B cell (primary cell): ENCODE measurements at regions not wholly inside any gene's neighbourhood (a gene's known extent, or its start where the extent isn't known, plus 50 kb on each side); places are given as distances from the start of the nearest gene placed in this dataset.

Experiments used
- ATAC-seq: fragments of 200-7000 bp; cut with Tn5 transposase; one replicate; pipeline ENCODE4 v1.10.0; 2021; ENCODE audit warnings: low read depth, mild to moderate bottlenecking, moderate number of reproducible peaks, moderate library complexity
- CTCF ChIA-PET: fragments of 350-600 bp; sonication (Branson Sonifier 250); formaldehyde crosslinking; loops from one replicate; lab custom pipeline; 2021; ENCODE audit warnings: antibody characterized with exemption, inconsistent platforms; lab: Charles Lee
- POLR2A ChIA-PET: fragments of 350-600 bp; sonication (Branson Sonifier 250); formaldehyde crosslinking; loops from one replicate; lab custom pipeline; 2021; ENCODE audit warnings: antibody characterized with exemption; lab: Charles Lee
- DNase-seq: peaks from one replicate; pipeline ENCODE4 v3.0.0; 2013
- H2AFZ ChIP-seq: 2 replicates; pipeline ENCODE4 v1.6.1; 2012; ENCODE audit warnings: mild to moderate bottlenecking, low read depth, low read length; ENCODE audit not compliant: insufficient read depth, poor library complexity, severe bottlenecking
- H3K27ac ChIP-seq, 2 donors: 1 replicate in 1 of 2; 2 replicates in 1 of 2; pipeline ENCODE4 v1.5.1; 2012 to 2013; ENCODE audit warnings: low read length in 2 of 2, mild to moderate bottlenecking in 2 of 2, moderate library complexity in 1 of 2
- H3K27me3 ChIP-seq, 4 experiments: fragments of 200-600 bp in 1 of 4; sonication (generic) in 1 of 4; replicated peaks in 1 of 4; 1 replicate in 2 of 4; 2 replicates in 2 of 4; pipeline versions ENCODE4 v1.6.1 to v1.7.0; 2013 to 2016; ENCODE audit warnings: low read length in 3 of 4, mild to moderate bottlenecking in 2 of 4, mixed read lengths in 1 of 4, moderate library complexity in 1 of 4; ENCODE audit not compliant: insufficient read depth in 4 of 4, control insufficient read depth in 3 of 4; ENCODE audit errors: control extremely low read depth in 1 of 4
- H3K36me3 ChIP-seq, 2 experiments: replicated peaks in 1 of 2; 1 replicate in 1 of 2; 2 replicates in 1 of 2; pipeline versions ENCODE4 v1.6.1 to v1.7.1; 2013; ENCODE audit warnings: low read length in 1 of 2; ENCODE audit not compliant: insufficient read depth in 2 of 2, control insufficient read depth in 1 of 2; ENCODE audit errors: control extremely low read depth in 1 of 2, extremely low read depth in 1 of 2
- H3K4me1 ChIP-seq, 2 donors: fragments of 200-600 bp in 1 of 2; sonication (generic) in 1 of 2; 1 replicate in 1 of 2; 2 replicates in 1 of 2; pipeline versions ENCODE4 v1.5.1 to v1.6.1; 2013 to 2017; ENCODE audit warnings: low read length in 2 of 2; ENCODE audit not compliant: control insufficient read depth in 2 of 2, insufficient read depth in 2 of 2
- H3K4me2 ChIP-seq: replicated peaks from 2 replicates; pipeline ENCODE3; 2012; ENCODE audit warnings: mild to moderate bottlenecking, low read depth, low read length; ENCODE audit not compliant: poor library complexity, severe bottlenecking
- H3K4me3 ChIP-seq, 5 experiments: fragments of 200-600 bp in 1 of 5; sonication (generic) in 1 of 5; 1 replicate in 3 of 5; 2 replicates in 2 of 5; pipeline versions ENCODE4 v1.5.1 to v1.7.0; 2011 to 2016; ENCODE audit warnings: low read length in 4 of 5, mild to moderate bottlenecking in 4 of 5, low read depth in 2 of 5, control low read depth in 1 of 5, moderate library complexity in 1 of 5; ENCODE audit not compliant: insufficient read depth in 1 of 5; ENCODE audit errors: control extremely low read depth in 1 of 5, extremely low read depth in 1 of 5
- H3K79me2 ChIP-seq: fragments of 200-600 bp; sonication (generic); one replicate; pipeline ENCODE4 v1.6.0; 2016; ENCODE audit warnings: low read length; ENCODE audit not compliant: control insufficient read depth, insufficient read depth
- H3K9ac ChIP-seq: fragments of 200-600 bp; sonication (generic); 2 replicates; pipeline ENCODE4 v1.6.1; 2017; ENCODE audit warnings: mild to moderate bottlenecking, low read length, moderate library complexity
- H3K9me3 ChIP-seq, 3 donors: one replicate each; pipeline versions ENCODE4 v1.6.1 to v1.7.1; 2013; ENCODE audit warnings: low read length in 2 of 3; ENCODE audit not compliant: control insufficient read depth in 2 of 3, insufficient read depth in 1 of 3; ENCODE audit errors: control extremely low read depth in 1 of 3
- H4K20me1 ChIP-seq: 2 replicates; pipeline ENCODE4 v1.6.0; 2012; ENCODE audit warnings: mild to moderate bottlenecking, low read length; ENCODE audit not compliant: insufficient read depth, control insufficient read depth, poor library complexity, severe bottlenecking
- H3K27ac Mint-ChIP-seq: one replicate; pipeline ENCODE4 v1.8.0; 2021; ENCODE audit warnings: mixed read lengths
- H3K27me3 Mint-ChIP-seq: one replicate; pipeline ENCODE4 v1.8.0; 2021; ENCODE audit warnings: mixed read lengths
- H3K4me1 Mint-ChIP-seq: one replicate; pipeline ENCODE4 v1.8.0; 2021; ENCODE audit warnings: mixed read lengths
- H3K4me3 Mint-ChIP-seq: one replicate; pipeline ENCODE4 v1.8.0; 2021; ENCODE audit warnings: mixed read lengths
- H3K9me3 Mint-ChIP-seq: one replicate; pipeline ENCODE4 v1.8.0; 2022; ENCODE audit warnings: mixed read lengths; ENCODE audit not compliant: insufficient read depth
- CTCF ChIP-seq: fragments of 200-600 bp; IDR thresholded peaks from one replicate; pipeline ENCODE4 v1.8.0; 2022; ENCODE audit warnings: antibody characterized with exemption, mild to moderate bottlenecking
- EZH2 ChIP-seq: IDR thresholded peaks from 2 replicates; pipeline ENCODE4 v1.6.1; 2012; ENCODE audit warnings: borderline replicate concordance, low read depth, mild to moderate bottlenecking, moderate library complexity, low read length; ENCODE audit not compliant: insufficient read depth, poor library complexity, severe bottlenecking
- WGBS: methylation state at CpG from one replicate; pipeline ENCODE4 v1.1.5; 2013; ENCODE audit warnings: missing lambda C conversion rate; ENCODE audit not compliant: insufficient coverage; 5-methylcytosine and 5-hydroxymethylcytosine counted together
- intact Hi-C: fragments of 100-400 bp; cut with micrococcal nuclease; formaldehyde crosslinking; loops from one replicate; pipeline ENCODE4 v1.10.0; 2022

DNA sequence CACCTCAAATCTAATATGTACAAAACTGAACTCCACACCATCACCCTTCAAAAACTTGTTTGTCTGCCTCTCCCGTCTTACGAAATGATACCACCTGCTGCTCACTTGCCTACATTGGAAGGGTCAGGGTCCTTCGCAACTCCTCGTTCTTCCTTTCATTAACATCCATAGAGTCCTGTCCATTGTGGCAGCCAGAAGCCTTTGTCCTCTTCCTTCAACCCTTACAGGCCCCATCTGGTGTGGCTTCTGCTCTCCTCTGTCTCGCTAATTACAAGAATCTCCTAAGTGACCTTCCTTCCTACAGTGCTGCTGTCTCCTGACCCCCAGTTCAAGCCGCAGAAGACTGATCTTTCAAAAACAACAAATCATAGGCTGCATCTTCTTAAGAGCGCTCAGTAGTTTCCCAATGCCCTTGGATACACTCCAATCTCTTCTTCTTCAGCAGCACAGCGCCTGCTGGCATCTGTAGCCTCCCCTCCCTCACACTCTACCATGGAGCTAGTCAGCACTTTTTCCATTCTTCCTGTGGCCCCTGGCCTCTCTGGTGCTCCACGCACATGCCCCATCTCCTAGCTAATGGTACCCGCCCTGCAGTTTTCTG, 382.7 kb downstream of the LIG4 start:
- no peaks in the 10 kb centered on the region for H3K27me3 Mint-ChIP-seq
- Histone ChIP-seq H3K9me3 (no peaks in the 10 kb centered on the region), H3K4me2 (no peak overlapping the region), H2AFZ (no peak overlapping the region), H3K27ac (no peak overlapping the region), H3K36me3 (no peaks in the 10 kb centered on the region), H4K20me1 (no peaks in the 10 kb centered on the region), H3K4me1 (no peaks in the 10 kb centered on the region), H3K79me2 (no peaks in the 10 kb centered on the region), H3K9ac (no peak overlapping the region), H3K4me3 (no peak overlapping the region), H3K27me3 (no peaks in the 10 kb centered on the region)
- intact Hi-C loops = no loop called here
- no peaks in the 10 kb centered on the region for H3K4me1 Mint-ChIP-seq
- ATAC-seq (no peak), DNase-seq (no peak)
- peaks cover 3% of the 10 kb centered on the region for H3K9me3 Mint-ChIP-seq
- H3K4me3 Mint-ChIP-seq = no peak overlapping the region
- TF ChIP-seq CTCF = no peak
- TF ChIP-seq EZH2 = no peak
- no peak overlapping the region for H3K27ac Mint-ChIP-seq
- 96% methylated on average over 10 of the region's 10 CpGs for WGBS
- CTCF ChIA-PET = no interaction called here
- POLR2A ChIA-PET = no interaction called here

DNA sequence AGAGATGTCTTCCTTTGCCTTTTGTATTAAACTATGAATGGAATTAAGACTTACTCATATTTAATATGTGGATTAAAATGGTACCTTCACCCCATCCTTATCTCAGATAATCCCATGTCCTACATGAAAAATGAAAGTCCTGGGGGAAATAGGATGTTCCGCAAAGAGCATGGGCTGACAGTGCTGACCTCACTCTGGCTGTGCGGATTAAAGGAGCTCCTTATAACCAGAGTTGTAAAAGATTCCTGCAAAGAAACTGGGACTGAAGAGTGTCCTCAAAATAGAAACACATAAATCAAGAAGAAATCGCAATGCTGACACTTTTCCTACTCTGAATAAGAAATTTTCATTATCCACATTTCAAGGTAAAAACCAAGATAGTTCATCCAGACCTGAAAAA, 384.5 kb downstream of the LIG4 start:
- H3K9ac ChIP-seq = no peak overlapping the region
- Mint-ChIP-seq H3K9me3 (peaks cover 3% of the 10 kb centered on the region), H3K27me3 (no peaks in the 10 kb centered on the region), H3K27ac (no peak overlapping the region), H3K4me1 (no peaks in the 10 kb centered on the region), H3K4me3 (no peak overlapping the region)
- H2AFZ ChIP-seq = no peak overlapping the region
- H4K20me1 ChIP-seq = no peaks in the 10 kb centered on the region
- DNase-seq = no peak
- ChIA-PET POLR2A (no interaction called here), CTCF (no interaction called here)
- H3K27ac ChIP-seq = no peak overlapping the region
- H3K79me2 ChIP-seq = no peaks in the 10 kb centered on the region
- intact Hi-C loops = no loop called here
- no peak overlapping the region for H3K4me2 ChIP-seq
- TF ChIP-seq EZH2 = no peak
- no peak for TF ChIP-seq CTCF
- H3K27me3 ChIP-seq = no peaks in the 10 kb centered on the region
- H3K36me3 ChIP-seq = no peaks in the 10 kb centered on the region
- H3K4me1 ChIP-seq = no peaks in the 10 kb centered on the region
- 100% methylated on average over 1 of the region's 3 CpGs for WGBS
- H3K9me3 ChIP-seq = no peaks in the 10 kb centered on the region
- no peak for ATAC-seq
- no peak overlapping the region for H3K4me3 ChIP-seq
